Cardiac muscle cell (in vitro differentiated cells and primary cell): ENCODE measurements at regions not wholly inside any gene's neighbourhood (a gene's known extent, or its start where the extent isn't known, plus 50 kb on each side); places are given as distances from the start of the nearest gene placed in this dataset.
"Not testable (repeated sequence)": the region's sequence is repeated elsewhere in the genome, so short reads cannot be mapped to it uniquely, and the experiment has no call there.

Experiments used
- DNase-seq, 2 donors: peaks; one replicate each; pipeline versions ENCODE4 v3.0.0 to v3.0.0-alpha.2; 2010 to 2017; ENCODE audit warnings: low read depth in 1 of 2, low spot score in 1 of 2
- H3K27ac ChIP-seq: fragments of 200-600 bp; sonication (generic); 2 replicates; pipeline ENCODE4 v1.5.1; 2016
- H3K27me3 ChIP-seq: fragments of 200-600 bp; sonication (generic); 2 replicates; pipeline ENCODE4 v1.6.0; 2016; ENCODE audit warnings: control low read depth
- H3K36me3 ChIP-seq: fragments of 200-600 bp; sonication (generic); 2 replicates; pipeline ENCODE4 v1.5.1; 2016; ENCODE audit warnings: control low read depth
- H3K4me1 ChIP-seq: fragments of 200-600 bp; sonication (generic); 2 replicates; pipeline ENCODE4 v1.8.1; 2017; ENCODE audit warnings: low read depth, mild to moderate bottlenecking, mixed run types
- H3K4me3 ChIP-seq: fragments of 200-600 bp; sonication (generic); 2 replicates; pipeline ENCODE4 v1.5.1; 2016; ENCODE audit warnings: mild to moderate bottlenecking
- H3K9me3 ChIP-seq: fragments of 200-600 bp; sonication (generic); 2 replicates; pipeline ENCODE4 v1.5.1; 2017; ENCODE audit warnings: low read depth, mild to moderate bottlenecking, control low read depth
- TF ChIP-seq, protein P1 (sequence below): IDR thresholded peaks from 2 replicates; pipeline ENCODE4 v1.5.1; 2012; ENCODE audit warnings: low read depth, mild to moderate bottlenecking, low read length

DNA sequence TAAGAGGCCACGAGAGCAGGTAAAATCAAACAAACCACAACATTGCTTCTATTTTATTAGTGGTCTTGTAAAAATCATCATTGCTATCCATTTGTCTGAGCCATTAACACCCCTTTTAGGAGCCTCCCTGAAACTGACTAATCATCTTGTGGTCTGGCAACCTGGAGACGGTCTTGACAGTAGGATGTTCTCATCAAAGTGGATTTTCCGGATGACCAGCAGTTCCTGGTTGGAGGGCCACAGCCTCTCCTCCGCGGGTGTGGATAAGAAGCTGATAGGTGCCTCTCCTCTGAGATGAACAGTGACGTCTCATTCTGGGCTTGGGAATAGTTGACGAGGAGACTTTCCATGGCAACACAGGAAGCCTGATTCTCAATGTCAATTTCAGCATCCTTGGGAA is 490.7 kb downstream of the TYW1 start:
- no peaks in the 10 kb centered on the region for H3K4me1 ChIP-seq
- H3K27me3 ChIP-seq = no peaks in the 10 kb centered on the region
- H3K9me3 ChIP-seq = no peaks in the 10 kb centered on the region
- DNase-seq = no peak
- H3K4me3 ChIP-seq = no peak overlapping the region
- no peak overlapping the region for H3K27ac ChIP-seq
- TF ChIP-seq, protein P1, sequence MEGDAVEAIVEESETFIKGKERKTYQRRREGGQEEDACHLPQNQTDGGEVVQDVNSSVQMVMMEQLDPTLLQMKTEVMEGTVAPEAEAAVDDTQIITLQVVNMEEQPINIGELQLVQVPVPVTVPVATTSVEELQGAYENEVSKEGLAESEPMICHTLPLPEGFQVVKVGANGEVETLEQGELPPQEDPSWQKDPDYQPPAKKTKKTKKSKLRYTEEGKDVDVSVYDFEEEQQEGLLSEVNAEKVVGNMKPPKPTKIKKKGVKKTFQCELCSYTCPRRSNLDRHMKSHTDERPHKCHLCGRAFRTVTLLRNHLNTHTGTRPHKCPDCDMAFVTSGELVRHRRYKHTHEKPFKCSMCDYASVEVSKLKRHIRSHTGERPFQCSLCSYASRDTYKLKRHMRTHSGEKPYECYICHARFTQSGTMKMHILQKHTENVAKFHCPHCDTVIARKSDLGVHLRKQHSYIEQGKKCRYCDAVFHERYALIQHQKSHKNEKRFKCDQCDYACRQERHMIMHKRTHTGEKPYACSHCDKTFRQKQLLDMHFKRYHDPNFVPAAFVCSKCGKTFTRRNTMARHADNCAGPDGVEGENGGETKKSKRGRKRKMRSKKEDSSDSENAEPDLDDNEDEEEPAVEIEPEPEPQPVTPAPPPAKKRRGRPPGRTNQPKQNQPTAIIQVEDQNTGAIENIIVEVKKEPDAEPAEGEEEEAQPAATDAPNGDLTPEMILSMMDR = no peak
- H3K36me3 ChIP-seq = no peaks in the 10 kb centered on the region

DNA sequence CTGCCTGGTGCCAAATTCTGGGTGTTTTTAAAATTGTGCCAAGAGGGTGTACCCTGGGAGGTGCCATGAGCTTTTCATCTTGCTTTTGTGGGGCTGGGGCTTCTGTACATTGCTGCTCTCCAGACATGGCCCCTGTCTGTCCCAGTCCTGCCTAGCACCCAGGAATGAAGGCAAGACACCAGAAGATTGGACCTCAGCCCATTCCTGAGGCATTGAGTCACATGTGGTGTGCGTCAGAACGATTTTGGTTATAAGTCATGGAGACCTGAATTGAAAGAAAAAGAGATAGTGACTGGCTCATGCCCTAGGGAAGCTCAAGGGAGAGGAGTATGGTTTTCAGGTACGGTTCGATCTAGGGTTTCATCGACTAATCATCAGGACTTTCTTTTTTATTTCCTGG is 493.2 kb downstream of the TYW1 start:
- Histone ChIP-seq H3K27ac (no peak overlapping the region), H3K4me1 (no peaks in the 10 kb centered on the region), H3K27me3 (no peaks in the 10 kb centered on the region), H3K4me3 (no peak overlapping the region), H3K36me3 (no peaks in the 10 kb centered on the region), H3K9me3 (no peaks in the 10 kb centered on the region)
- TF ChIP-seq, protein P1 = no peak
- DNase-seq = no peak

DNA sequence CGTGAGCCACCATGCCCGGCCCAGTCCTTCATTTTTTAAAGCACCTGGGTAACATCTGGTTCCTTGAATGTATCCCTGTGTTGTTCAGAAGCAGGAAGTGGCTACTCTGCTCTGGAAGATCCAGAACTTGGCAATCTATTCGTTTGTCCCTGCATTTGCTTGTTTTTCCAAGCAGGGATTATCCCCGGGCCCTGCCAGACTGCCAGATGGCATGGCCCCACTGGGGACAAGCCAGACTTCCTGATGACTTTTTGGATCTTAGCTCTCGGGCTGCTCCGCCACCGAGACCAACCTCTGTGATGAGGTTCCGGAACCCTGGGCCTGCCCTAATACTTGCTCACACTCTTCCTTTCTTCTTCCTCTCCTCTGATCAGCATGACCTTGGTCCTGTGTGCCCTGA is 496.7 kb downstream of the TYW1 start:
- H3K4me1 ChIP-seq = no peaks in the 10 kb centered on the region
- no peak for DNase-seq
- H3K27me3 ChIP-seq = no peaks in the 10 kb centered on the region
- H3K27ac ChIP-seq = no peak overlapping the region
- no peaks in the 10 kb centered on the region for H3K9me3 ChIP-seq
- H3K4me3 ChIP-seq = no peak overlapping the region
- H3K36me3 ChIP-seq = no peaks in the 10 kb centered on the region
- TF ChIP-seq, protein P1 = no peak

DNA sequence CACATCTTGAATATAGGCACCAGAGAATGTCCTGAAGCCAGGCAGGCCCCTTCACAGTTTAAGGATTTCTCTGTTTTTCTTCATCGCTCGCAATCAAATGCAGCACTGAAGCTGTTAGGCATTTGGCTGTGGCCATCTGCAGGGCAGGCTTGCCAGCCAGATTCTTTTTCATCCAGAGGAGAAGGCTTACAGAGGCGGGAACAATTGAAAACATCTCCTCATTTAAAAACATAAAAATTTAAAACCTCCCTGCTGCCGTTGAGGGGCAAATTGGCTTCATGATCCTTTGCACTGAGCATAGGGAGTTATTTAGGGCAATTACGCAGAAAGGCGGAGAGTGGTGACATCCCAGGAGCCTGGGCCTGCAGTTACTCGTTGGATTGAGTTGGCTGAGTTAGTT is 500.0 kb downstream of the TYW1 start:
- H3K4me3 ChIP-seq = no peak overlapping the region
- no peaks in the 10 kb centered on the region for H3K9me3 ChIP-seq
- no peaks in the 10 kb centered on the region for H3K27me3 ChIP-seq
- H3K4me1 ChIP-seq = no peaks in the 10 kb centered on the region
- TF ChIP-seq, protein P1 = no peak
- H3K27ac ChIP-seq = no peak overlapping the region
- no peak for DNase-seq
- no peaks in the 10 kb centered on the region for H3K36me3 ChIP-seq

DNA sequence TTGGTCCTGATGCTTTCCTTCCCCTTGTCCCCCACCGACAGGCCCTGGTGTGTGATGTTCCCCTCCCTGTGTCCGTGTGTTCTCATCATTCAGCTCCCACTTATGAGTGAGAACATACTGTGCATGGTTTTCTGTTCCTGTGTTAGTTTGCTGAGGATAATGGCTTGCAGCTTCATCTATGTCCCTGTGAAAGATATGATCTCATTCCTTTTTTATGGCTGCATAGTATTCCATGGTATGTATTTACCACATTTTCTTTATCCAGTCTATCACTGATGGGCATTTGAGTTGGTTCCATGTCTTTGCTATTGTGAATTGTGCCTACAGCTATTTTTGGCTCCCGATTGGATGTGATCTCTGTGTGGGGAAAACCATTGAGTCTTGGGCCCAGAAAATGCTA is 501.3 kb downstream of the TYW1 start:
- not testable (repeated sequence) for H3K4me3 ChIP-seq, H3K9me3 ChIP-seq, H3K36me3 ChIP-seq, H3K27ac ChIP-seq, H3K4me1 ChIP-seq, DNase-seq, H3K27me3 ChIP-seq

DNA sequence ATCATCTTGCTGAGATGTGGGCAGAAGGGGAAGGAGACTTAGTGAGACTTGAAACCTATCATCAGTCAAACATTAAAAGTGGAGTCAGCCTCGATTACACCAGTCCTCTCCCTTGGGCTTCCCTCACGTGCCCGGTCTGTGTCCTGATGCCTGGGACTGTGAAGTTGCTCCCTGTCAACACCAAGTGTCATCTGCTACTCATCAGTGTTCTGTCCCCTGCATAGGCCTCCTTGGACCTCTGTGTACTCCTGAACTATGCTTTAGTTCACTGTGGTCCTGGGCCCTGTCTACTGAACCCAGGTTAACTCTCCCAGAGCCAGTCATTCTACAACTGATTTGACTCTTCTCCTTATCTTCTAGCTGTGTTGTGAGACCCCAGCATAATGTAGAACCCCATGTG is 506.3 kb downstream of the TYW1 start:
- no peaks in the 10 kb centered on the region for H3K4me1 ChIP-seq
- H3K27ac ChIP-seq = no peak overlapping the region
- H3K9me3 ChIP-seq = no peaks in the 10 kb centered on the region
- DNase-seq = no peak
- no peaks in the 10 kb centered on the region for H3K27me3 ChIP-seq
- no peak overlapping the region for H3K4me3 ChIP-seq
- H3K36me3 ChIP-seq = no peaks in the 10 kb centered on the region
- TF ChIP-seq, protein P1 = no peak
